Heart left ventricle (tissue), 16 donors: ENCODE measurements at regions not wholly inside any gene's neighbourhood (a gene's known extent, or its start where the extent isn't known, plus 50 kb on each side); places are given as distances from the start of the nearest gene placed in this dataset.

ENCODE experiments used
- ATAC-seq, 4 donors: fragments of 200-7000 bp; cut with Tn5 transposase; one replicate each; pipeline ENCODE4 v1.9.1; 2020 to 2022; ENCODE audit warnings: moderate library complexity in 4 of 4, mild to moderate bottlenecking in 3 of 4, moderate number of reproducible peaks in 1 of 4
- DNase-seq, 5 donors: peaks; one replicate each; pipeline ENCODE4 v3.0.0-alpha.2; 2020
- H3K27ac ChIP-seq, 12 donors: fragments of 200-600 bp; sonication (generic) in 4 of 12; one replicate each; pipeline versions ENCODE4 v1.5.0 to v1.8.0; 2016 to 2022; ENCODE audit warnings: mild to moderate bottlenecking in 2 of 12
- H3K27me3 ChIP-seq, 9 donors: fragments of 200-600 bp; sonication (generic) in 2 of 9; one replicate each; pipeline versions ENCODE4 v1.5.1 to v1.8.0; 2016 to 2022; ENCODE audit warnings: mild to moderate bottlenecking in 3 of 9
- H3K36me3 ChIP-seq, 9 donors: fragments of 200-600 bp; sonication (generic) in 2 of 9; one replicate each; pipeline versions ENCODE4 v1.5.0 to v1.8.0; 2018 to 2022; ENCODE audit warnings: mild to moderate bottlenecking in 2 of 9
- H3K4me1 ChIP-seq, 12 donors: fragments of 200-600 bp; sonication (generic) in 4 of 12; one replicate each; pipeline versions ENCODE4 v1.5.0 to v1.8.0; 2016 to 2022; ENCODE audit warnings: mild to moderate bottlenecking in 3 of 12
- H3K4me3 ChIP-seq, 12 donors: fragments of 200-600 bp; sonication (generic) in 4 of 12; one replicate each; pipeline versions ENCODE4 v1.5.0 to v1.8.0; 2017 to 2022; ENCODE audit warnings: mild to moderate bottlenecking in 9 of 12, moderate library complexity in 4 of 12
- H3K9me3 ChIP-seq, 12 donors: fragments of 200-600 bp; sonication (generic) in 4 of 12; one replicate each; pipeline versions ENCODE4 v1.5.0 to v1.8.0; 2016 to 2022; ENCODE audit warnings: mild to moderate bottlenecking in 1 of 12
- CTCF ChIP-seq, 12 donors: fragments of 200-600 bp; sonication (generic) in 4 of 12; IDR thresholded peaks; one replicate each; pipeline versions ENCODE4 v1.5.0 to v1.8.0; 2018 to 2022; ENCODE audit warnings: antibody characterized with exemption in 12 of 12, mild to moderate bottlenecking in 5 of 12
- POLR2A ChIP-seq, 2 donors: fragments of 450-650 bp; IDR thresholded peaks; one replicate each; pipeline ENCODE4 v1.6.1; 2017; ENCODE audit warnings: antibody characterized with exemption in 2 of 2, mild to moderate bottlenecking in 2 of 2, moderate library complexity in 2 of 2
- WGBS, 4 donors: extraction: QIAGEN DNeasy Blood & Tissue Kit in 2 of 4; methylation state at CpG; one replicate each; pipeline versions ENCODE4 v1.1.5 to v1.1.7; 2013 to 2018; 5-methylcytosine and 5-hydroxymethylcytosine counted together
- intact Hi-C, 10 donors: fragments of 100-400 bp; cut with DNase I; formaldehyde crosslinking; loops; one replicate each; pipeline versions ENCODE4 v1.11.1 to v1.14.2; 2022
- donor health status: ischemic (EF 13 %, LVEDD 7.1; RV severe dilation, severe dysfunction).
- donor health status: healthy with polysubstance abuse.
- donor health status: DM: no; HTN: yes; CAD: no.
- donor health status: DM: no; HTN: no; CAD: no.
- donor health status: ischemic (EF 25% LVEDD 6.9; RV normal size, moderate dysfunction).
- donor health status: ischemic (EF 25% LVEDD 5.7; RV mildly dilated, moderate dysfunction).
- donor health status: healthy.
- donor health status: DM: yes; HTN: yes; CAD: no.
- donor health status: ischemic (EF 35%, LVEDD 5.7; RV mildly dilated, moderate dysfunction).
- donor health status: nonischemic (EF 11% LVEDD 7.7; RV severe dilation, severe dysfunction).
- donor health status: DM: yes; HTN: yes; CAD: no.
- donor health status: PGD.
- donor health status: ischemic (EF 29% LVEDD 5.4; RV normal size, mild dysfunction).
- donor health status: nonischemic (EF 23%, LVEDD 6.1; RV moderate dilation, normal function).

- Histone ChIP-seq H3K36me3 (no peaks in the 10 kb centered on the region), H3K4me1 (no peaks in the 10 kb centered on the region), H3K27me3 (no peaks in the 10 kb centered on the region), H3K4me3 (no peak overlapping the region), H3K27ac (no peak overlapping the region), H3K9me3 (peaks cover 0 to 14% (median under 1%) of the 10 kb centered on the region in 12 donors)
- TF ChIP-seq CTCF (IDR thresholded peaks at IDR 0.05) (no peak), POLR2A (IDR thresholded peaks at IDR 0.05) (no peak)
- WGBS, 4 donors: 65 to 75% (median 72%) methylated on average over 4 of the region's 4 CpGs
- DNase-seq (no peak), ATAC-seq (no peak)
- intact Hi-C loops: no loop called here
Measured at GRCh38 chr4:32625687-32626337, 1905.6 kb downstream of the PCDH7 start.

- no peak for TF ChIP-seq POLR2A (IDR thresholded peaks at IDR 0.05)
- no peak for TF ChIP-seq CTCF (IDR thresholded peaks at IDR 0.05)
- WGBS, 4 donors: 66 to 72% (median 67%) methylated on average over 3 of the region's 3 CpGs
- DNase-seq: no peak
Measured at GRCh38 chr4:32631831-32632230, 1911.7 kb downstream of the PCDH7 start.

GRCh38 chr4:32633421-32633820 is 1913.3 kb downstream of the PCDH7 start:
- Histone ChIP-seq H3K4me3 (no peak overlapping the region), H3K36me3 (no peaks in the 10 kb centered on the region), H3K27ac (no peak overlapping the region), H3K4me1 (no peaks in the 10 kb centered on the region), H3K9me3 (peaks cover 0 to 11% (median 0%) of the 10 kb centered on the region in 12 donors), H3K27me3 (no peaks in the 10 kb centered on the region)
- WGBS, 4 donors: 87 to 93% (median 91%) methylated on average over 17 of the region's 17 CpGs
- intact Hi-C loops: no loop called here
- ATAC-seq: no peak
- TF ChIP-seq POLR2A (IDR thresholded peaks at IDR 0.05) (no peak), CTCF (IDR thresholded peaks at IDR 0.05) (no peak)
- no peak for DNase-seq

More at GRCh38 chr4:32631831-32632230, 1911.7 kb downstream of the PCDH7 start:
- no peak overlapping the region for H3K27ac ChIP-seq
- no peaks in the 10 kb centered on the region for H3K27me3 ChIP-seq
- no peak for ATAC-seq
- H3K4me1 ChIP-seq: no peaks in the 10 kb centered on the region
- H3K9me3 ChIP-seq: peaks cover 0 to 15% (median 2%) of the 10 kb centered on the region in 12 donors
- intact Hi-C loops: no loop called here
- H3K4me3 ChIP-seq: no peak overlapping the region
- no peaks in the 10 kb centered on the region for H3K36me3 ChIP-seq

- DNase-seq (no peak), ATAC-seq (no peak)
- no peak overlapping the region for H3K4me3 ChIP-seq
- no peaks in the 10 kb centered on the region for H3K4me1 ChIP-seq
- 85 to 93% (median 90%) methylated on average over 6 of the region's 6 CpGs for WGBS, 4 donors
- no peak overlapping the region for H3K27ac ChIP-seq
- no peaks in the 10 kb centered on the region for H3K36me3 ChIP-seq
- intact Hi-C loops: no loop called here
- peaks cover 0 to 38% (median 9%) of the 10 kb centered on the region in 12 donors for H3K9me3 ChIP-seq
- TF ChIP-seq CTCF (IDR thresholded peaks at IDR 0.05) (no peak), POLR2A (IDR thresholded peaks at IDR 0.05) (no peak)
- H3K27me3 ChIP-seq: no peaks in the 10 kb centered on the region
Measured at GRCh38 chr4:32645653-32646052, 1925.5 kb downstream of the PCDH7 start.
